AG09309 (cell line): ENCODE measurements at regions not wholly inside any gene's neighbourhood (a gene's known extent, or its start where the extent isn't known, plus 50 kb on each side); places are given as distances from the start of the nearest gene placed in this dataset.
"Not testable (repeated sequence)": the region's sequence is repeated elsewhere in the genome, so short reads cannot be mapped to it uniquely, and the experiment has no call there.

Experiments
- DNase-seq: peaks from one replicate; pipeline ENCODE4 v3.0.0-alpha.2; 2010; ENCODE audit warnings: low read depth
- H3K4me3 ChIP-seq: 2 replicates; pipeline ENCODE4 v1.5.1; 2011; ENCODE audit warnings: mild to moderate bottlenecking, low read depth, low read length, moderate library complexity; ENCODE audit not compliant: control insufficient read depth
- CTCF ChIP-seq: IDR thresholded peaks from 2 replicates; pipeline ENCODE4 v1.5.1; 2011; ENCODE audit warnings: mild to moderate bottlenecking, low read depth, low read length, inconsistent platforms; ENCODE audit not compliant: insufficient read depth, control insufficient read depth; ENCODE audit errors: missing control alignments

DNA sequence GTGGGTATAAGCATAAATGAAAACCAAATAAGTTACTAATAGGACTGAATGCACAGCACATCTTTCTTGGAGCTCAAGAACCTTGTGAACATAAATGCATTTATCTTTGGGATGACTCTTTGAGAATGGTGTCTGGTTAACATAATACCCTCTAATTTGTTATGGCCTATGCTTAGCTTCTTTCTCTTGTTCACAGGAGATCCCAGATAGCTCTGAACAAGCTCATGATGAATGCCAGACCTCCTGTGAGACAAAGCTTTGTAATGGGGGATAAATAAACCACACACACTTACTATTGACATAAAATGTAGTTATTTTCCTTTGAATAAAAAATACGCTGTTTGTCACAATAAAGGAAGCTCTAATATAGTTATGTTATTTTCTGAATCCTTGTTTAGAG, 111.5 kb downstream of the PSAT1 start:
- TF ChIP-seq CTCF: no peak

DNA sequence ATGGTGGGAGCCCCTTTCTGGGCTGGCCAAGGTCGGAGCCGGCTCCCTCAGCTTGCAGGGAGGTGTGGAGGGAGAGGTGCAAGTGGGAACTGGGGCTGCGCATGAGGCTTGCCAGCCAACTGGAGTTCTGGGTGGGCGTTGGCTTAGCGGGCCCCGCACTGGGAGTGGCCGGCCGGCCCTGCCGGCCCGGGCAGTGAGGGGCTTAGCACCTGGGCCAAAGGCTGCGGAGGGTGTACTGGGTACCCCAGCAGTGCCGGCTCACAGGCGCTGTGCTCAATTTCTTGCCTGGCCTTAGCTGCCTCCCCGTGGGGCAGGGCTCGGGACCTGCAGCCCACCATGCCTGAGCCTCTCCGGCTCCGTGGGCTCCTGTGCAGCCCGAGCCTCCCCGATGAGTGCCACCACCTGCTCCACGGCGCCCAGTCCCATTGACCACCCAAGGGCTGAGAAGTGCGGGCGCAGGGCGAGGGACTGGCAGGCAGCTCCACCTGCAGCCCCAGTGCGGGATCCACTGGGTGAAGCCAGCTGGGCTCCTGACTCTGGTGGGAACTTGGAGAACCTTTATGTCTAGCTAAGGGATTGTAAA, 113.1 kb downstream of the PSAT1 start:
- not testable (repeated sequence) for H3K4me3 ChIP-seq, DNase-seq

More for the DNA sequence above, 111.5 kb downstream of the PSAT1 start:
- no peak for DNase-seq
- no peak overlapping the region for H3K4me3 ChIP-seq

- TF ChIP-seq CTCF: no peak
- no peak for DNase-seq
Observed at GRCh38 chr9:78422309-78422708, 125.4 kb downstream of the PSAT1 start.

GRCh38 chr9:78424299-78424698, 127.4 kb downstream of the PSAT1 start:
- TF ChIP-seq CTCF: no peak

More at GRCh38 chr9:78422309-78422708, 125.4 kb downstream of the PSAT1 start:
- H3K4me3 ChIP-seq: no peak overlapping the region

DNA sequence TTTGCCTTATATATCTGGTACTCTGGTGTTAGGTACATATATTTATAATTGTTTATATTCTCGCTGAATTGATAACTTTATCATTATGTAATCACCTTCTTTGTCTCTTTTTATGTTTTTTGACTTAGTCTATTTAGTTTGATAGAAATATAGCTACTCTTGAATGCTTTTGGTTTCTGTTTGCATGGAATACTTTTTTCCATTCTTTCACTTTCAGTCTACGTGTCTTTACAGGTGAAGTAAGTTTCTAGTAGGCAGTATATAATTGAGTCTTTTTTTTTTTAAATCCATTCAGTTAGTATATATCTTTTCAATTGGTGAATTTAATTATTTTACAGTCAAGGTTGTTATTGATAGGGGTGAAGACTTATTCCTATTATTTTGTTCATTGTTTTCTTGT, 131.7 kb downstream of the PSAT1 start:
- no peak for DNase-seq
- TF ChIP-seq CTCF: no peak
- H3K4me3 ChIP-seq: no peak overlapping the region

More at GRCh38 chr9:78424299-78424698, 127.4 kb downstream of the PSAT1 start:
- DNase-seq: no peak
- no peak overlapping the region for H3K4me3 ChIP-seq

DNA sequence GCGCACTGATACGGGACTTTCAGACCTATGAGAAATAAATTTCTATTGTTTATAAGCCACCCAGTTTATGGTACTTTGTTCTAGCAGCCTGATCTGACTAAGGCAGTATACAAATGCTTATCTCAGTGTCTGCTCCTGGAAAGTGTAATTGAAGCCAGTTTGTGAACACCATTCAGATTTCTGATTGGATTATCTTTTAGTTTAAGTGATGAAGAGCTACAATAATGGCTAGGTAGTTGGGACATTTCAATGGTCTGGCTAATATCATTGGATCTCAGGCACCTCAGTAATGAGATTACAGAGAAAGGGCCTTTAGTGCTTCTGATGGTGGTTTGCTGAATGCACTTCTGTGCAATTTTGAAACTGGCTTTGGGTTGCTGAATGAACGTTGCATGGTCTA, 133.5 kb downstream of the PSAT1 start:
- no peak for TF ChIP-seq CTCF
- DNase-seq: no peak
- H3K4me3 ChIP-seq: no peak overlapping the region

DNA sequence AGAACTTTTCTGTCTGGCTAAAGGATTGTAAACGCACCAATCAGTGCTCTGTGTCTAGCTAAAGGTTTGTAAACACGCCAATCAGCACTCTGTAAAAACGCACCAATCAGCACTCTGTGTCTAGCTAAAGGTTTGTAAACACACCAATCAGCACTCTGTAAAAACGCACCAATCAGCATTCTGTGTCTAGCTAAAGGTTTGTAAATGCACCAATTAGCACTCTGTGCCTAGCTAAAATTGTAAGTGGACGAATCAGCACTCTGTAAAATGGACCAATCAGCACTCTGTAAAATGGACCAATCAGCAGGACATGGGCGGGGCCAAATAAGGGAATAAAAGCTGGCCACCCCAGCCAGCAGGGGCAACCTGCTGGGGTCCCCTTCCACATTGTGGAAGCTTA, 134.1 kb downstream of the PSAT1 start:
- not testable (repeated sequence) for H3K4me3 ChIP-seq, DNase-seq

DNA sequence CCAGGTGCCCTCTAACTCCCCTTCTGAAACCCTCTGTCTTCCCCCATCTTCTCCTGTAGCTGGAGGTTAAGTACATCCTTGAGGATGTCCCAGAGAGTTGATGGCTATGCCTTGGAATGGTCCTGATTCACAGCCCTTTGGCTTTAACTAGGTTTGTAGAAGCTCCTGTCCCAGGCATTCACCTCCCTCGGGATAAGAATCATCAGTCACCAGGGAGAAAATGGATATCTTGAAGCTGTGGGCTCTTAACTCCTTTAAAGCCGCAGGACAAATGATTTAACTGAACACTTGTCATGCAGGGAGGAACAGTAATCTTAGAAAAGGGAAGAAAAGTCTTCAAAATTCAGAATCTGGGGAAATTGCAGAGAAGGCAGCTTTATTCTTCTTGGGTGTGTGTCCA, 139.9 kb downstream of the PSAT1 start:
- H3K4me3 ChIP-seq: no peak overlapping the region
- no peak for TF ChIP-seq CTCF
- DNase-seq: no peak
